ENCODE measurements at regions not wholly inside any gene's neighbourhood (a gene's known extent, or its start where the extent isn't known, plus 50 kb on each side); places are given as distances from the start of the nearest gene placed in this dataset.

- H3K4me1 Mint-ChIP-seq: no peaks in the 10 kb centered on the region
- 79% methylated on average over 9 of the region's 10 CpGs for WGBS (ENCODE audit: insufficient coverage)
Observed at GRCh38 chr5:44663991-44664710, 144.6 kb upstream of the MRPS30 start.

GRCh38 chr5:44661851-44662250, 146.9 kb upstream of the MRPS30 start:
- H3K4me3 Mint-ChIP-seq: no peak overlapping the region
- Histone ChIP-seq H3K4me1 (ENCODE audit: control insufficient read depth in 1 of 2, extremely low read depth in 1 of 2, insufficient read depth in 2 of 2, low read length in 2 of 2) (no peaks in the 10 kb centered on the region), H3K27me3 (replicated peaks in 1 of 2; ENCODE audit: control insufficient read depth in 2 of 2, extremely low read depth in 1 of 2, insufficient read depth in 2 of 2, low read length in 1 of 2) (no peaks in the 10 kb centered on the region), H3K27ac (ENCODE audit: low read length) (no peak overlapping the region), H3K36me3 (ENCODE audit: control insufficient read depth in 2 of 2, extremely low read depth in 1 of 2, insufficient read depth in 1 of 2, low read length in 1 of 2) (no peaks in the 10 kb centered on the region), H3K9me3 (no peaks in the 10 kb centered on the region), H3K4me3 (ENCODE audit: control insufficient read depth in 1 of 2, extremely low read depth in 1 of 2, low read length in 1 of 2) (no peak overlapping the region)
- peaks cover 13 to 30% (median 16%) of the 10 kb centered on the region in 3 donors for H3K9me3 Mint-ChIP-seq
- POLR2A ChIA-PET: no interaction called here
- DNase-seq (no peak), ATAC-seq (replicated peaks in 1 of 4) (no peak)
- H3K4me1 Mint-ChIP-seq: no peaks in the 10 kb centered on the region
- WGBS (ENCODE audit: insufficient coverage): 80% methylated on average over 1 of the region's 1 CpG
- no peak overlapping the region for H3K27ac Mint-ChIP-seq
- H3K27me3 Mint-ChIP-seq: no peaks in the 10 kb centered on the region
- CTCF ChIA-PET: no interaction called here
- no peaks in the 10 kb centered on the region for H3K36me3 Mint-ChIP-seq

More at GRCh38 chr5:44663991-44664710, 144.6 kb upstream of the MRPS30 start:
- DNase-seq (no peak), ATAC-seq (replicated peaks in 1 of 4) (no peak)
- Histone ChIP-seq H3K9me3 (no peaks in the 10 kb centered on the region), H3K4me3 (ENCODE audit: control insufficient read depth in 1 of 2, extremely low read depth in 1 of 2, low read length in 1 of 2) (no peak overlapping the region), H3K27ac (ENCODE audit: low read length) (no peak overlapping the region), H3K27me3 (replicated peaks in 1 of 2; ENCODE audit: control insufficient read depth in 2 of 2, extremely low read depth in 1 of 2, insufficient read depth in 2 of 2, low read length in 1 of 2) (no peaks in the 10 kb centered on the region), H3K4me1 (ENCODE audit: control insufficient read depth in 1 of 2, extremely low read depth in 1 of 2, insufficient read depth in 2 of 2, low read length in 2 of 2) (no peaks in the 10 kb centered on the region), H3K36me3 (ENCODE audit: control insufficient read depth in 2 of 2, extremely low read depth in 1 of 2, insufficient read depth in 1 of 2, low read length in 1 of 2) (no peaks in the 10 kb centered on the region)
- ChIA-PET CTCF (no interaction called here), POLR2A (no interaction called here)
- H3K27me3 Mint-ChIP-seq: no peaks in the 10 kb centered on the region
- H3K4me3 Mint-ChIP-seq: no peak overlapping the region
- no peak overlapping the region for H3K27ac Mint-ChIP-seq
- no peaks in the 10 kb centered on the region for H3K36me3 Mint-ChIP-seq
- peaks cover 10 to 21% (median 12%) of the 10 kb centered on the region in 3 donors for H3K9me3 Mint-ChIP-seq

GRCh38 chr5:44660251-44660650, 148.5 kb upstream of the MRPS30 start:
- DNase-seq (no peak), ATAC-seq (replicated peaks in 1 of 4) (no peak)
- no peak overlapping the region for H3K27ac Mint-ChIP-seq
- H3K36me3 Mint-ChIP-seq: no peaks in the 10 kb centered on the region
- H3K9me3 ChIP-seq: no peaks in the 10 kb centered on the region
- no peaks in the 10 kb centered on the region for H3K27me3 Mint-ChIP-seq
- H3K36me3 ChIP-seq (ENCODE audit: control insufficient read depth in 2 of 2, extremely low read depth in 1 of 2, insufficient read depth in 1 of 2, low read length in 1 of 2): no peaks in the 10 kb centered on the region
- CTCF ChIA-PET: no interaction called here
- H3K27me3 ChIP-seq (replicated peaks in 1 of 2; ENCODE audit: control insufficient read depth in 2 of 2, extremely low read depth in 1 of 2, insufficient read depth in 2 of 2, low read length in 1 of 2): no peaks in the 10 kb centered on the region
- no peak overlapping the region for H3K27ac ChIP-seq (ENCODE audit: low read length)
- H3K4me3 ChIP-seq (ENCODE audit: control insufficient read depth in 1 of 2, extremely low read depth in 1 of 2, low read length in 1 of 2): no peak overlapping the region
- POLR2A ChIA-PET: no interaction called here
- H3K4me1 ChIP-seq (ENCODE audit: control insufficient read depth in 1 of 2, extremely low read depth in 1 of 2, insufficient read depth in 2 of 2, low read length in 2 of 2): no peaks in the 10 kb centered on the region
- H3K9me3 Mint-ChIP-seq: peaks cover 13 to 27% (median 19%) of the 10 kb centered on the region in 3 donors
- H3K4me1 Mint-ChIP-seq: no peaks in the 10 kb centered on the region
- H3K4me3 Mint-ChIP-seq: no peak overlapping the region

- no peaks in the 10 kb centered on the region for H3K4me1 Mint-ChIP-seq
- no peaks in the 10 kb centered on the region for H3K27me3 Mint-ChIP-seq
Observed at GRCh38 chr5:44659334-44659733, 149.4 kb upstream of the MRPS30 start.

GRCh38 chr5:44652674-44653073, 156.1 kb upstream of the MRPS30 start:
- no peak overlapping the region for H3K27ac ChIP-seq (ENCODE audit: low read length)
- Mint-ChIP-seq H3K27me3 (no peaks in the 10 kb centered on the region), H3K4me1 (no peaks in the 10 kb centered on the region), H3K4me3 (no peak overlapping the region), H3K27ac (no peak overlapping the region), H3K36me3 (no peaks in the 10 kb centered on the region), H3K9me3 (peaks cover 10 to 19% (median 13%) of the 10 kb centered on the region in 3 donors)
- no peaks in the 10 kb centered on the region for H3K9me3 ChIP-seq
- POLR2A ChIA-PET: no interaction called here
- no peaks in the 10 kb centered on the region for H3K4me1 ChIP-seq (ENCODE audit: control insufficient read depth in 1 of 2, extremely low read depth in 1 of 2, insufficient read depth in 2 of 2, low read length in 2 of 2)
- WGBS (ENCODE audit: insufficient coverage): no CpG with 5 or more reads among the region's 2 CpGs
- CTCF ChIA-PET: no interaction called here
- ATAC-seq (replicated peaks in 1 of 4) (no peak), DNase-seq (no peak)
- H3K27me3 ChIP-seq (replicated peaks in 1 of 2; ENCODE audit: control insufficient read depth in 2 of 2, extremely low read depth in 1 of 2, insufficient read depth in 2 of 2, low read length in 1 of 2): no peaks in the 10 kb centered on the region
- H3K4me3 ChIP-seq (ENCODE audit: control insufficient read depth in 1 of 2, extremely low read depth in 1 of 2, low read length in 1 of 2): no peak overlapping the region
- no peaks in the 10 kb centered on the region for H3K36me3 ChIP-seq (ENCODE audit: control insufficient read depth in 2 of 2, extremely low read depth in 1 of 2, insufficient read depth in 1 of 2, low read length in 1 of 2)

More at GRCh38 chr5:44659334-44659733, 149.4 kb upstream of the MRPS30 start:
- 62% methylated on average over 2 of the region's 3 CpGs for WGBS (ENCODE audit: insufficient coverage)
- POLR2A ChIA-PET: no interaction called here
- CTCF ChIA-PET: no interaction called here
- Histone ChIP-seq H3K27me3 (replicated peaks in 1 of 2; ENCODE audit: control insufficient read depth in 2 of 2, extremely low read depth in 1 of 2, insufficient read depth in 2 of 2, low read length in 1 of 2) (no peaks in the 10 kb centered on the region), H3K4me1 (ENCODE audit: control insufficient read depth in 1 of 2, extremely low read depth in 1 of 2, insufficient read depth in 2 of 2, low read length in 2 of 2) (no peaks in the 10 kb centered on the region), H3K9me3 (no peaks in the 10 kb centered on the region), H3K4me3 (ENCODE audit: control insufficient read depth in 1 of 2, extremely low read depth in 1 of 2, low read length in 1 of 2) (no peak overlapping the region), H3K27ac (ENCODE audit: low read length) (no peak overlapping the region), H3K36me3 (ENCODE audit: control insufficient read depth in 2 of 2, extremely low read depth in 1 of 2, insufficient read depth in 1 of 2, low read length in 1 of 2) (no peaks in the 10 kb centered on the region)
- DNase-seq: no peak
- no peak overlapping the region for H3K4me3 Mint-ChIP-seq
- no peak overlapping the region for H3K27ac Mint-ChIP-seq
- ATAC-seq (replicated peaks in 1 of 4): no peak
- no peaks in the 10 kb centered on the region for H3K36me3 Mint-ChIP-seq
- H3K9me3 Mint-ChIP-seq: peaks cover 14 to 31% (median 19%) of the 10 kb centered on the region in 3 donors

- Mint-ChIP-seq H3K4me3 (no peak overlapping the region), H3K9me3 (peaks cover 0 to 5% (median 4%) of the 10 kb centered on the region in 3 donors), H3K4me1 (no peaks in the 10 kb centered on the region), H3K27ac (no peak overlapping the region), H3K27me3 (no peaks in the 10 kb centered on the region), H3K36me3 (no peaks in the 10 kb centered on the region)
- ATAC-seq (replicated peaks in 1 of 4): no peak
- 0% methylated on average over 1 of the region's 4 CpGs for WGBS (ENCODE audit: insufficient coverage)
- DNase-seq: no peak
- no peaks in the 10 kb centered on the region for H3K36me3 ChIP-seq (ENCODE audit: control insufficient read depth in 2 of 2, extremely low read depth in 1 of 2, insufficient read depth in 1 of 2, low read length in 1 of 2)
- POLR2A ChIA-PET: no interaction called here
- H3K4me3 ChIP-seq (ENCODE audit: control insufficient read depth in 1 of 2, extremely low read depth in 1 of 2, low read length in 1 of 2): no peak overlapping the region
- no peak overlapping the region for H3K27ac ChIP-seq (ENCODE audit: low read length)
- CTCF ChIA-PET: no interaction called here
- no peaks in the 10 kb centered on the region for H3K27me3 ChIP-seq (replicated peaks in 1 of 2; ENCODE audit: control insufficient read depth in 2 of 2, extremely low read depth in 1 of 2, insufficient read depth in 2 of 2, low read length in 1 of 2)
- no peaks in the 10 kb centered on the region for H3K4me1 ChIP-seq (ENCODE audit: control insufficient read depth in 1 of 2, extremely low read depth in 1 of 2, insufficient read depth in 2 of 2, low read length in 2 of 2)
- no peaks in the 10 kb centered on the region for H3K9me3 ChIP-seq
Observed at GRCh38 chr5:44646016-44646415, 162.7 kb upstream of the MRPS30 start.

- no peak for ATAC-seq (replicated peaks in 1 of 4)
- Histone ChIP-seq H3K4me1 (ENCODE audit: control insufficient read depth in 1 of 2, extremely low read depth in 1 of 2, insufficient read depth in 2 of 2, low read length in 2 of 2) (no peaks in the 10 kb centered on the region), H3K4me3 (ENCODE audit: control insufficient read depth in 1 of 2, extremely low read depth in 1 of 2, low read length in 1 of 2) (no peak overlapping the region), H3K27ac (ENCODE audit: low read length) (no peak overlapping the region), H3K36me3 (ENCODE audit: control insufficient read depth in 2 of 2, extremely low read depth in 1 of 2, insufficient read depth in 1 of 2, low read length in 1 of 2) (no peaks in the 10 kb centered on the region), H3K27me3 (replicated peaks in 1 of 2; ENCODE audit: control insufficient read depth in 2 of 2, extremely low read depth in 1 of 2, insufficient read depth in 2 of 2, low read length in 1 of 2) (no peaks in the 10 kb centered on the region), H3K9me3 (no peaks in the 10 kb centered on the region)
- no CpG with 5 or more reads among the region's 2 CpGs for WGBS (ENCODE audit: insufficient coverage)
- POLR2A ChIA-PET: no interaction called here
- no peaks in the 10 kb centered on the region for H3K4me1 Mint-ChIP-seq
- no peaks in the 10 kb centered on the region for H3K27me3 Mint-ChIP-seq
- DNase-seq: no peak
- no peak overlapping the region for H3K4me3 Mint-ChIP-seq
- CTCF ChIA-PET: no interaction called here
- peaks cover 0 to 5% (median 4%) of the 10 kb centered on the region in 3 donors for H3K9me3 Mint-ChIP-seq
- no peaks in the 10 kb centered on the region for H3K36me3 Mint-ChIP-seq
- no peak overlapping the region for H3K27ac Mint-ChIP-seq
Observed at GRCh38 chr5:44645502-44645901, 163.2 kb upstream of the MRPS30 start.

All from T-cell (primary cell).